Retina (tissue), 1 donor: ENCODE measurements at regions not wholly inside any gene's neighbourhood (a gene's known extent, or its start where the extent isn't known, plus 50 kb on each side); places are given as distances from the start of the nearest gene placed in this dataset.
"Not testable (repeated sequence)": the region's sequence is repeated elsewhere in the genome, so short reads cannot be mapped to it uniquely, and the experiment has no call there.

Experiments used
- DNase-seq: peaks from one replicate; pipeline ENCODE4 v3.0.0-alpha.2; 2016

DNA sequence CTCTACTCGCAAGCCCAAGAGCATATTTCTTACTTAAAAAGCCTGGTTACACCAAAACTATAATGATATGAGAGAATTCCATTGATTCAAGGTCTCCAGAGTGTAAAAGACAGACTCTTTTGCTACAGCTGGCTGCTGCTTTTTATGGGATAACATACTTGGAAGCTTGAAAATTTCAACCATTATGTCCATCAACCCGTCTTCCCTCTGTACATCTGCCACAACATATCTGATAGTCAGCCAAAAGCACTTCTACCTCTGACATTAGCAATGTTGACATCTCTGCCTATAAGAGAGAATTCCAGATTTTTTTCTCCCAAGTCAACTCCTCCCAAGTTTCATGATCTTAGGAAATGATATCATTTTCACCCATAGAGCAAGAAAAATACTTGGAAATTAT, 54.4 kb upstream of the IQCM start:
- DNase-seq, result no peak

- no peak for DNase-seq
These were observed 66.1 kb upstream of the IQCM start for GRCh38 chr4:149881744-149882143.

GRCh38 chr4:149882251-149882650, 66.6 kb upstream of the IQCM start:
- DNase-seq, result no peak

DNA sequence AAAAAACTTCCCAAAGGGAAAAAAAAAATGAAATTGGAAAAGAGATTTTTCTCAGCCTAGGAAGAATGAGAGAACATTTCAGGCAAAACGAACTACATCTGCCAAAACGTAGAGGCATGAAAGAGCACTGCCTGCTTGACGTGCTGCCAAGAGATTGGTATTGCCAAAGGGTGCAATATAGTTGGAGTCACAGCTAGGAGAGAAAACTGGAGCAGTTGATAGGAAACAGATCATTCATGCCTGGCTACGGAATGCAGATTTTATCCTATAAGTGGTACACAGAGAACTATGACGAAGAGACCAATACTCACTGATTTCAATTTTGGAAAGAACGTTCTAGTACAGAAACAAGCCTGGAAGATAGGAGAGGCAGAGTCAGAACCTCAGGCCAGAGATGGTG, 68.4 kb upstream of the IQCM start:
- no peak for DNase-seq

- DNase-seq, result no peak
These were observed 69.0 kb upstream of the IQCM start for GRCh38 chr4:149884529-149885181.

GRCh38 chr4:149885896-149886295, 70.3 kb upstream of the IQCM start:
- DNase-seq, result no peak

DNA sequence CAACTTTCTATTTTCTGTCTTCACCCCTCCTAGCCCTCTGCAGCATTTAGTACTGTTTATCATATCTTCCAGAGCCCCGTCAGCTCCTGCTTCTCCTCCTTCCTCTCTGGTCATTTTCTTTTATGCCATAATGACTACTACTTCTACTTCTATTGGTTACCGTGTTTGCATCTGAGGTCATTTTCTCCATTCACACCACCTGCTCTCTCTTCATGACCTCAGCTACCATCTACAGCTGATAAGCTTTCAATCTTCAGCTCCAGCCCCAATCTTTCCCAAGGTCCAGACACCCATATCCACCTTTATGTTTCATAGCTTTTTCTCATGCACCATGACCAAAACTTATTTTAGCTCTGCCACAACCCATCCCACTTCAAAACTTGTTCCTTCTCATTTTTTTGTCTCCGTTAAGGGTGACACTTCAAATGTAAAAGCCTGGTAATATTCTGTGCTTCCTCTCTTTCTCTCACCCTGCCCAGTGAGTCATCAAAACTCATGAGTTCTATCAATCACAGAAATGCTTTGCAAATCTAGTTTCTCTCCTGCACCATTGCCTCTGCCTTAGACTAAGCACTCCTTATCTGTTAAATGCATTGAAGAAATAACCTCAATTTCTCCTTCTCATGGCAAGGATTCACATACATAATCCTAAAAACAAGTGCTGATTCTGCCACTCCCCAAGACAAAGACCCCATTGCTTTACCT, 71.3 kb upstream of the IQCM start:
- DNase-seq, result no peak

- no peak for DNase-seq
These were observed 74.3 kb upstream of the IQCM start for GRCh38 chr4:149889991-149890390.

GRCh38 chr4:149890531-149890930, 74.9 kb upstream of the IQCM start:
- DNase-seq, result no peak

GRCh38 chr4:149891426-149891825, 75.8 kb upstream of the IQCM start:
- DNase-seq, result no peak

DNA sequence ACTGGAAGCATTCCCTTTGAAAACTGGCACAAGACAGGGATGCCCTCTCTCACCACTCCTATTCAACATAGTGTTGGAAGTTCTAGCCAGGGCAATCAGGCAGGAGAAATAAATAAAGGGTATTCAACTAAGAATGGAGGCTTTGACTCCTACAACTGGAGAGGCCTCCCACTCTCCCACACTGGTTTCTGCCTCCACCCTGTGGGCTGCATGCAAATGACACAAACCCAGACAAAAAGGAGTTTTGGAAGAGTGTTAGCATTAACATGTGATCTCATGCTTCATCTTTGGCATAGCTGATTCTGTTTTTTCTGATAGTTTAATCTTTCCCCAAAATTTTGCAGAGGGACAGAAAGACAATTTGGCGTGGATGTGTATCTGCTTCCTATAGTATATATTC, 80.8 kb upstream of the IQCM start:
- no peak for DNase-seq

DNA sequence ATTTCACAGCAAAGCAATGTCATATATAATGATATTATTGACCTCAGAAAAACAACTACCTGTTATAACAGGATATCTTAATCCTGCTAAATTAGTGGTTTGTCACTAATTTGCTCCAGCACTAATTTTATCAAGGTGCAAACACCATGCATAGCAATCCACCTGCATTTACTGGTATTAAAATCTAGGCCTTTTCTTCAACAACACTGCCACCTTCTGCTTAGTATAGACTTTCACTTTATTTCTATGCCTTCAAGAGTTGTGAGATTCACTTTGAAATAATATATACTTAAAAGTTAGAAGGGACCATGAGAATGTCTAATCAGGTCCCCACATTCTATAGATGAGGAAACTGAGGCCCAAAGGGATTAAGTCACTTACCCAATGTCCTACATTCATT, 82.1 kb upstream of the IQCM start:
- DNase-seq, result no peak

- DNase-seq, result no peak
These were observed 85.5 kb upstream of the IQCM start for GRCh38 chr4:149901128-149901527.

DNA sequence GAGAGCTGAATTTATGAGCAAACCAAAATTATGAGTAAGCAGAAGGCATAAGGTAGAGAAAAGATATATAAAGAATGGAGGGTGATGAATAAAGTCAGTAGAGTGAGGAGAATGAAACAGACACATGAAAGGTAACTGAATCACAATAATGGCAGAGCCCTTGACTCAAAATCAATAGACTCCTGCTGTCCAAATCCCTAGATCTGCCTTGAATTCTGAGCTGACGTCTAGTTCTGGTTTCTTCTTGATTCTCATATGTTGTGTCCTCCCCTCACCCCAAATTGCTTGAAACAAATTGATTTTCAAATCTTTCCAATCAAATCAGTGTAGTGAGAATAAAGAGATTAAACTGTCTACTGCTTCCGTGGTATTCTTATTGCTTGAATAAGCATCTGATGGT, 86.6 kb upstream of the IQCM start:
- DNase-seq, result no peak

- no peak for DNase-seq
These were observed 94.5 kb upstream of the IQCM start for GRCh38 chr4:149910177-149910576.

DNA sequence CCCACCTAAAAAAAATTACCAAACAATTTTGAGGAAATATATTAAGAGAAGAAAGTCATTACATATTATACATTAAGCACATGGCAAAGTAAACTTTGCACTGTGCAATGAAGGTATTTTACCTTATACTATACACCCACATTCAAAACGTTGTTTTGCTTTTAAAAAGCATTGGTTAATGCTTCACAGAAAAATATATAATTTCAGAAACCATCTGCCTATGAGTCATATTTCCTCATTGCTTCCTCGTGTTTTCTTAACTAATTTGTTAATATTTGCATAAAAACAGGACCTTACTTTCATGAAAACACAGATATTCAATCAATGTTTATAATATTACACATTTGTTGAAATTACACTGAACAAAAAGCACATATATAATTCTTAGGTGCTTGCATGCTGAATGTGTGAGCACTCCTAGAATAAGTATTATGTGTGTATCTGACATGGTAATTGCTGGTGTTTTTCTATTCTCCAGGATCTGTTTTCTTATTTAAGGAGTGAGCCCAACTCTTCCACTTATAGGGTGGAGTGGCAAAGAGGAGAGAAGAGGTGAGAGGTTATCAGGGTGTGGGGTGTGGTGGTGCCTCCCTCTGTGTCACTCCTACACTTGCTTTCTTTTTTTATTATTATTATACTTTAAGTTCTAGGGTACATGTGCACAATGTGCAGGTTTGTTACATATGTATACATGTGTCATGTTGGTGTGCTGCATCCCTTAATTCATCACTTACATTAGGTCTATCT, 95.1 kb upstream of the IQCM start:
- DNase-seq, result no peak

- DNase-seq, result no peak
These were observed 95.7 kb upstream of the IQCM start for GRCh38 chr4:149911354-149911753.

DNA sequence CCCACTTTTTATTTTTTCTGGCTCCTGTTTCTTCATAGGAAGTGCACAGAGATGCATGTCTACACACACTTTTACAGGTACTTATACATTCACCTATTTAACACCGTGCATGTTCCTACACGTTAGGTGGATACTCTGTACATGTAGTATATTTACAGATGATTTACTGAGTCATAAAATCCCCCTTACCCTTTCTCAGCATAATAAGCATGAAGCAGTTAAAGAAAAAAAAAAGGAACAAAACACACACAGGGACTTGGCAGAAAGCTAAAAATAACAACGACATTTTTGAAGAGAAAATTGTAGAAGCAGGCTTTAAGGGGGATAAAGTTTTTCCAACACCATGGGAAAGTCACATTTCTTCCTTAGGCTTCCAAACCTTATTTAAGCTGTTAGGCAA, 96.4 kb upstream of the IQCM start:
- no peak for DNase-seq

DNA sequence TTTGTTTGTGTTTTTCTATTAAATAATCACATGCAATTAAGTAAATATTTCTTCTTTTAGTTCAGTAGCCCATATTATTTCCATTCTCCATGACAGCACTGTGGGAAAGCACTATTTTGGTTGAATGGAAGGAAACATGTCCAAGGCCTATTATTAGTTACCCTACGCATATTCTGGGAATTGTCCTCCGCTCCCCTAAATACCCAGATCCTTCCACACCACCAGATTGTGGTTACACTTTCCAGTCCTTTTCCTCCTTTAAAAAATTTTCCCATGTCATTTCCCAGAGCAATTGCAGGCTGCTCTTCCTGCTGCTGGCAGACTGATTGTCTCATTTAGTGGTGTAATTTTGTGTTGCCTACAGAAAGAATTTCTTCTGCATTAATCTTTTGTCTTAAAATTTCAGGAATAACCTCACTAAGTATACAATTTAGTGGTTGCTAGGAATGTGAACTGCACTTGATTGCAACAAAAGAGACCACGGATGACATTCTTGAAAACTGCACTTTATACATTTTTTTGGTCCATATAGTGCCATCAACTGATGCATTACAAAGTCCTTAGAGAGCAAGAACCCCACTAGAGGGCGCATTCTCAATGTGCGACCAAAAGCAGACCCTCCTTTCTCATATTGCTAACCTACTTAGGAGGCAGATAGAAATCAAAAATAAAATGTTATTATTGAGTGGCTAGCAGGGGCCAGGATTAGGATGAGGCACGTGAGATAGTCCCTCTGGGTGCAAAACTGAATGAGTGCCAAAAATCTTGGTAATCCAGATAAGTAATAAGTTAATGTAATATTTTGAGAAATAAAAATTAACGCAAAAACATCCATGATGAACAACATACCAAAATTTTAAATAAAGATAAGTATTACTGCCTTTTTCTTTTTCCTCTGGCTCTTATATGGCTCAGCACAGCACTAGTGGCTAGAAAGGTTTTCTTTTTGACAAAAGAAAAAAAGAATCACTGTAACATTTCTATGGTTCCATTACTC, 98.8 kb upstream of the IQCM start:
- peak; percentile 41 for DNase-seq

GRCh38 chr4:149915735-149916134, 100.1 kb upstream of the IQCM start:
- DNase-seq, result not testable (repeated sequence)

GRCh38 chr4:149923736-149924135, 108.1 kb upstream of the IQCM start:
- no peak for DNase-seq

GRCh38 chr4:149927514-149927913, 111.9 kb upstream of the IQCM start:
- no peak for DNase-seq

- no peak for DNase-seq
These were observed 112.9 kb upstream of the IQCM start for GRCh38 chr4:149928507-149928906.
